ENCODE measurements at regions not wholly inside any gene's neighbourhood (a gene's known extent, or its start where the extent isn't known, plus 50 kb on each side); places are given as distances from the start of the nearest gene placed in this dataset.

- TF ChIP-seq POLR2AphosphoS5 (IDR thresholded peaks at IDR 0.05; ENCODE audit: low read depth, low read length) (no peak), POLR2A (IDR thresholded peaks at IDR 0.05; ENCODE audit: low read depth, low read length) (no peak)
These were observed 581.7 kb upstream of the RIOK2 start for GRCh38 chr5:97764700-97765099.

All from GM12892 (cell line).